ENCODE measurements at regions not wholly inside any gene's neighbourhood (a gene's known extent, or its start where the extent isn't known, plus 50 kb on each side); places are given as distances from the start of the nearest gene placed in this dataset.

GRCh38 chr1:244191581-244191980, 140.5 kb downstream of the ZBTB18 start:
- no peak for DNase-seq (ENCODE audit: extremely low read depth, low read depth, low spot score)

GRCh38 chr1:244192325-244192724, 141.2 kb downstream of the ZBTB18 start:
- no peak for DNase-seq (ENCODE audit: extremely low read depth, low read depth, low spot score)

GRCh38 chr1:244196571-244197285, 145.6 kb downstream of the ZBTB18 start:
- DNase-seq (ENCODE audit: extremely low read depth, low read depth, low spot score) = no peak

GRCh38 chr1:244197851-244198375, 146.8 kb downstream of the ZBTB18 start:
- DNase-seq (ENCODE audit: extremely low read depth, low read depth, low spot score) = no peak

- no peak for DNase-seq (ENCODE audit: extremely low read depth, low read depth, low spot score)
These were observed 148.8 kb downstream of the ZBTB18 start for GRCh38 chr1:244199902-244200301.

GRCh38 chr1:244200596-244200995, 149.5 kb downstream of the ZBTB18 start:
- no peak for DNase-seq (ENCODE audit: extremely low read depth, low read depth, low spot score)

- no peak for DNase-seq (ENCODE audit: extremely low read depth, low read depth, low spot score)
These were observed 150.7 kb downstream of the ZBTB18 start for GRCh38 chr1:244201750-244202149.

GRCh38 chr1:244204004-244204403, 152.9 kb downstream of the ZBTB18 start:
- DNase-seq (ENCODE audit: extremely low read depth, low read depth, low spot score) = no peak

- no peak for DNase-seq (ENCODE audit: extremely low read depth, low read depth, low spot score)
These were observed 154.1 kb downstream of the ZBTB18 start for GRCh38 chr1:244205171-244205570.

GRCh38 chr1:244205906-244206305, 154.8 kb downstream of the ZBTB18 start:
- no peak for DNase-seq (ENCODE audit: extremely low read depth, low read depth, low spot score)

- no peak for DNase-seq (ENCODE audit: extremely low read depth, low read depth, low spot score)
These were observed 156.2 kb downstream of the ZBTB18 start for GRCh38 chr1:244207042-244207934.

- DNase-seq (ENCODE audit: extremely low read depth, low read depth, low spot score) = no peak
These were observed 156.8 kb downstream of the ZBTB18 start for GRCh38 chr1:244207935-244208244.

- no peak for DNase-seq (ENCODE audit: extremely low read depth, low read depth, low spot score)
These were observed 158.9 kb downstream of the ZBTB18 start for GRCh38 chr1:244209955-244210354.

GRCh38 chr1:244210884-244211558, 159.9 kb downstream of the ZBTB18 start:
- no peak for DNase-seq (ENCODE audit: extremely low read depth, low read depth, low spot score)

- no peak for DNase-seq (ENCODE audit: extremely low read depth, low read depth, low spot score)
These were observed 160.5 kb downstream of the ZBTB18 start for GRCh38 chr1:244211559-244211944.

GRCh38 chr1:244212219-244212618, 161.1 kb downstream of the ZBTB18 start:
- DNase-seq (ENCODE audit: extremely low read depth, low read depth, low spot score) = no peak

GRCh38 chr1:244212797-244213475, 161.9 kb downstream of the ZBTB18 start:
- no peak for DNase-seq (ENCODE audit: extremely low read depth, low read depth, low spot score)

GRCh38 chr1:244214009-244214967, 163.2 kb downstream of the ZBTB18 start:
- peak; percentile 97 for DNase-seq (ENCODE audit: extremely low read depth, low read depth, low spot score)

- DNase-seq (ENCODE audit: extremely low read depth, low read depth, low spot score) = no peak
These were observed 165.8 kb downstream of the ZBTB18 start for GRCh38 chr1:244216836-244217235.

GRCh38 chr1:244217711-244218110, 166.6 kb downstream of the ZBTB18 start:
- no peak for DNase-seq (ENCODE audit: extremely low read depth, low read depth, low spot score)
